SJSA1 (cell line): ENCODE measurements at regions not wholly inside any gene's neighbourhood (a gene's known extent, or its start where the extent isn't known, plus 50 kb on each side); places are given as distances from the start of the nearest gene placed in this dataset.
A peak's percentile ranks its signal among the peaks of the same experiment; 100 is the strongest.
"Not testable (repeated sequence)": the region's sequence is repeated elsewhere in the genome, so short reads cannot be mapped to it uniquely, and the experiment has no call there.

Experiments
- DNase-seq, 2 experiments: peaks; one replicate each; pipeline ENCODE4 v3.0.0-alpha.2; 2015 to 2020; ENCODE audit warnings: low spot score in 2 of 2, low read depth in 1 of 2
- H3K27ac ChIP-seq: fragments of 250-450 bp; sonication (Bioruptor Pico); 2 replicates; pipeline ENCODE4 v1.5.1; 2020; ENCODE audit warnings: mild to moderate bottlenecking, moderate library complexity
- H3K27me3 ChIP-seq: fragments of 250-450 bp; sonication (Bioruptor Pico); replicated peaks from 2 replicates; pipeline ENCODE4 v1.5.1; 2020; ENCODE audit warnings: mild to moderate bottlenecking, moderate library complexity
- H3K36me3 ChIP-seq: fragments of 250-450 bp; sonication (Bioruptor Pico); 2 replicates; pipeline ENCODE4 v1.5.1; 2020; ENCODE audit warnings: mild to moderate bottlenecking
- H3K4me1 ChIP-seq: fragments of 250-450 bp; sonication (Bioruptor Pico); replicated peaks from 2 replicates; pipeline ENCODE4 v1.6.1; 2021; ENCODE audit warnings: mild to moderate bottlenecking
- H3K4me3 ChIP-seq: fragments of 250-450 bp; sonication (Bioruptor Pico); 2 replicates; pipeline ENCODE4 v1.5.1; 2020; ENCODE audit warnings: mild to moderate bottlenecking
- H3K9me3 ChIP-seq: fragments of 250-450 bp; sonication (Bioruptor Pico); replicated peaks from 2 replicates; pipeline ENCODE4 v1.5.1; 2020; ENCODE audit warnings: mild to moderate bottlenecking

- DNase-seq = no peak
- Histone ChIP-seq H3K27me3 (no peaks in the 10 kb centered on the region), H3K27ac (no peak overlapping the region), H3K36me3 (no peaks in the 10 kb centered on the region), H3K9me3 (no peaks in the 10 kb centered on the region), H3K4me3 (no peak overlapping the region), H3K4me1 (peaks cover 8% of the 10 kb centered on the region)
Observed at GRCh38 chr12:24505366-24506015, 443.4 kb downstream of the BCAT1 start.

DNA sequence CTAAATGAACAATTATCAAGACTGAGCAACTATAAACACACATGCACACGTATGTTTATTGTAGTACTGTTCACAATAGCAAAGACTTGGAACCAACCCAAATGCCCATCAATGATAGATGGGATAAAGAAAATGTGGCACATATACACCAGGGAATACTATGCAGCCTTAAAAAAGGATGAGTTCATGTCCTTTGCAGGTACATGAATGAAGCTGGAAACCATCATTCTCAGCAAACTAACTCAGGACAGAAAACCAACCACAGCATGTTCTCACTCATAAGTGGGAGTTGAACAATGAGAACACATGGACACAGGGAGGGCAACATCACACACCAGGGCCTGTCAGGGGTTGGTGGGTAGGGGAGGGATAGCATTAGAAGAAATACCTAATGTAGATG lies 445.4 kb downstream of the BCAT1 start:
- not testable (repeated sequence) for H3K27me3 ChIP-seq, DNase-seq, H3K9me3 ChIP-seq, H3K27ac ChIP-seq, H3K4me3 ChIP-seq, H3K36me3 ChIP-seq
- H3K4me1 ChIP-seq = peaks cover 23% of the 10 kb centered on the region

- Histone ChIP-seq H3K27me3 (no peaks in the 10 kb centered on the region), H3K36me3 (no peaks in the 10 kb centered on the region), H3K9me3 (no peaks in the 10 kb centered on the region), H3K27ac (peak overlapping the region; percentile 82), H3K4me3 (no peak overlapping the region), H3K4me1 (peaks cover 42% of the 10 kb centered on the region)
- peak in 1 of 2 experiments; percentile 56 for DNase-seq
Observed at GRCh38 chr12:24500831-24501230, 448.1 kb downstream of the BCAT1 start.

DNA sequence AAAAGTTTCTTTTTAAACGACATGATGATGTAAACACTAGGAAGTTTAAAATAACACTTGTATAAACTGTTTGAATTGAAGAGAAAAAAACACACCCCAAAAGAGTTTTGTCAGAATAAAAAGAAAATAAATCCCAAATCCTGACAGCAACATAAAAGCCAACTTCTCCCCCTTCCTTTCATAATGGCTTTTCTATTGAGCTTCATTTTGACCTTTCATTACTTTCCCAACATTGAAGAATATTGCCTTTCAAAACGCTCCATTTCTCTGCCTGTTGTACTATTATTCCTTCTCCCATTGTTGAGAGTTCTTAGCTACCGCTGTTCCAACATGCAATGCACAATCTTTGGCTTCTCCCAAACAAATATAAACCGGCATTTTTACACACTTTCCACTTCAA lies 448.5 kb downstream of the BCAT1 start:
- H3K27ac ChIP-seq = peak overlapping the region; percentile 82

DNA sequence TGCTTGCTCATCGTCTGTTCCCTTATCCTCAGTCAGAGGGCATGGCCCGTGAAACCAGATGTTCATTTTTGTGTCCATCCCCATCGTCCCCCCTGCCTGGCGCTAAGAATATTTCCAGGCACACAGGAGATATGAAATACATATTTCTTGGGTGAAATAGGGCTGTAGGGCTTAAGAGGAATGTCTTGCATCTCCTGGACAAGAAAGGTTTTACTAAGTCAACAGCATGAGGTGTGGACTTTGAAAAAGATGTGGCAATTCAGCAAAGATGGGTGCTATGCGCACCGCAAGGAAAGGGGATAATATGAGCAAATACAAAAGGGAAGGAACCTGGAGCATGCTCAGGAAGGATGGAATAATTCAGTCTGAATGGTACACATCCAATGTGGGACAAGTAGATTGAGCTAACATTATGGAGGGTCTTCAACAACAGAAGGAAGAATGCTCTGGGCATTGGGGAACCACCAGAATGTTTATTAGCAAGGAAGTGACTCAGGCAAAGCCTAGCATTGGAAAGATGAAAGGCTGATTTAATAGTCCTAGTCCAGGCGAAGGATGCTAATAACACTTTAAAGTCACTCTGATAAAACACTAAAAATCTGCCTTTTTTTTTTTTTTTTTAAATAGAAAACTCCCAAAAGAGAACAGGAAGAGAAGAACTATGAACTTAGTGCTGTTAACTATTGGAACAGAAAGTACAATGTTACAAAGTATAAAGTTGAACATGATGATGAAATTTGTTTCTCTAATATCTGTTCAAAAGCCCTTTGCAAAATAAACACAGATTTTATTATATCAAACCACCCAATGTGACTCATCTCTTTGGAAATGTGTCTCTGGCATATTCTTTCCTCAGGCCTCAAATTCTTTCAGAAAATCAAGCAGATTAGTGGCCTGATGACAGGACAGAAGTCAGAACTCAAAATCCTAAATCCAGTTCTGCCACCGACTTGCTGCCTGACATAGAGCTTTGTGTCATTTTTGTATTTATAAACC lies 449.5 kb downstream of the BCAT1 start:
- Histone ChIP-seq H3K9me3 (no peaks in the 10 kb centered on the region), H3K27me3 (no peaks in the 10 kb centered on the region), H3K4me3 (no peak overlapping the region), H3K27ac (peak overlapping the region; percentile 82), H3K36me3 (no peaks in the 10 kb centered on the region), H3K4me1 (peaks cover 45% of the 10 kb centered on the region)
- DNase-seq = peak in 1 of 2 experiments; percentile 84

More for the DNA sequence above, 448.5 kb downstream of the BCAT1 start:
- H3K27me3 ChIP-seq = no peaks in the 10 kb centered on the region
- H3K9me3 ChIP-seq = no peaks in the 10 kb centered on the region
- peaks cover 44% of the 10 kb centered on the region for H3K4me1 ChIP-seq
- H3K36me3 ChIP-seq = no peaks in the 10 kb centered on the region
- H3K4me3 ChIP-seq = no peak overlapping the region
- peak in 1 of 2 experiments; percentile 56 for DNase-seq

DNA sequence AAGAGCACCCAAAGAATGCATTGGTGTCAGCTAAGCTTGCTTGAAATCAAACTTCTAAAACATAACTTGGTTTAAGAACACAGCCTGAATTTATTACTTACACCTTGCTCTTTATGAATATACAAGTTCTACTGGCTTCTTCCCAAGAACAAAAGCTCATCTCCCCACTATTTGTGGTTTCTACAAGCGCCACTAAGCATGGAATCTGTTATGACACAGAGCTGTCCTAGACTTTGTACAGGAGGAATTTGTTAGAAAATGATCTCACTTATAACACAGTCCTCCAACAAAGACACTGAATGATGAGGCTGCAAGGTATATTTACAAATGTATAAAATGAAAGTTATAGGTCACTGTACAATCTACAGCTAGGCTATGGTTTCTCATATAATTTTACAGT lies 452.1 kb downstream of the BCAT1 start:
- peaks cover 50% of the 10 kb centered on the region for H3K4me1 ChIP-seq
- no peak overlapping the region for H3K4me3 ChIP-seq
- no peaks in the 10 kb centered on the region for H3K27me3 ChIP-seq
- peak overlapping the region; percentile 24 for H3K27ac ChIP-seq
- H3K36me3 ChIP-seq = no peaks in the 10 kb centered on the region
- DNase-seq = peak in 1 of 2 experiments; percentile 60
- H3K9me3 ChIP-seq = no peaks in the 10 kb centered on the region

DNA sequence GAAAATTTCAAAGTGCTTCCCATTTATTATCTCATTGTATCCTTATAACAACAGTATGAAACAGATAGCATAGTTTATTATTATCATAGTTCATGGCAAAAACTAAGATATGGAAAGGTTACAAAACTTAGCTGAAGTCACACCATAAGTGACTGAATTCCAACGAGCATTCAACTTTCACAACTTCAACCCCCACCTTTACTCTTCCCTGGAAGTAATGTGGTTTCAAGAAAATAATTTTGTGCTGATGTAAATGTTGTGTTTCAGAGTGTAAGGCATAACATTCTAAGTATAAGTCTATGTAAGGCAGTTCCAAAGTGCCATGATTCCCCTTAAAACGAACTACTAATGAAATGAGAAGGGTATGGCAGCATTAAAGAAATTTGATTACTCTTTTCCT lies 454.5 kb downstream of the BCAT1 start:
- Histone ChIP-seq H3K4me1 (peaks cover 44% of the 10 kb centered on the region), H3K36me3 (no peaks in the 10 kb centered on the region), H3K4me3 (no peak overlapping the region), H3K9me3 (no peaks in the 10 kb centered on the region), H3K27ac (no peak overlapping the region), H3K27me3 (no peaks in the 10 kb centered on the region)
- DNase-seq = no peak

- Histone ChIP-seq H3K4me3 (no peak overlapping the region), H3K27me3 (no peaks in the 10 kb centered on the region), H3K36me3 (no peaks in the 10 kb centered on the region), H3K27ac (no peak overlapping the region), H3K4me1 (peaks cover 45% of the 10 kb centered on the region), H3K9me3 (no peaks in the 10 kb centered on the region)
- DNase-seq = no peak
Observed at GRCh38 chr12:24491968-24492367, 456.9 kb downstream of the BCAT1 start.

DNA sequence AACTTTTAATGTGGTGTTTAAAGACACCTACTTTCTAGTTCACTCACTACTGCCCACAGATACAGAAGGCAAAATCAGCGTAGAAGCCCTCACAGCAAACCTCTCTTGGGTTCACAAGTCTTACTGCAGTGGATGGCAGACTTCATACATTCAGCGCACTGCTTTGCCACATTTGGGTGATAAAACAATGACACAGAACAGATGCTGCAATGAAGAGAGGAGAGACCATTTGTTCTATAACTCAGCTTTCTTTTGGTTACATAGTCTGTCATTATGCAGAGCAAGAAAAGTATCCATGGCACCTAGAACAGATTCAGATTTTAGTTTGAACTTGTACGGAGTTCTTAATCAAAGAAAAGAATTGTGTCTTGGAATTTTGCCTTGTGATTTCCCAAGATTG lies 459.0 kb downstream of the BCAT1 start:
- no peaks in the 10 kb centered on the region for H3K36me3 ChIP-seq
- DNase-seq = no peak
- H3K4me3 ChIP-seq = no peak overlapping the region
- no peaks in the 10 kb centered on the region for H3K27me3 ChIP-seq
- no peaks in the 10 kb centered on the region for H3K9me3 ChIP-seq
- peaks cover 38% of the 10 kb centered on the region for H3K4me1 ChIP-seq
- H3K27ac ChIP-seq = no peak overlapping the region

DNA sequence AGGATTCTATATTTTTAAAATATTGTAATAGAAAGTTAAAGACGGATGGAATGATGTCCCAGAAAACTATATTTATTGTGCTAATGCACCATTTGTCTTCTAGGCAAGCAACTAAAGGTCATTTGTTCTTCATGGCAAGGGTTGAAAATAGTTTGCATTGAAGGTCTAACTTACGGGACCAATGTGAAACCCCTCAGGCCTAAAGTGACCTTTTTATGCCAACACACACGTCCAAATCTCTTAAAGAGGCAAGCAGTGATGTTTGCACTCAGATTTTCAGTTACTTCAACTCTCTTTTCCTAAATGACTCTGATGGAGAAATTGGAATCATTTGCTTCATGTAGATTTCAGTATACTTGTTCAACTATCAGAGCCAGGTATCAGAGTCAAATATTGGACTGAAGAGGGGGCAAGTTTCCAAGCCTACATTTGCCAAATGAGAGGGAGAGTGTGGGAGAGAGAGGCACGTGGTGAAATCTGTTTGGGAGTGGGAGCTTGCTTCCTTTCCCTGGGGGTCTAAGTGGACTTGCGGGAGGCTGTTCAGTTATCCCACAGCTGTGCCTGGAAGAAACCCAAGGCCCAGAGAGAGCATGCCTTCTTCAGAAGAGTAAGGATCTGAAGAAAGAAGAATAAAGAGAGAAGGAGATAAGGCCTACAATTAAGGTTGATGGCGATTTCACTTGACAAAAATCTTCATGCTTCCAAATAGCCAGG lies 459.8 kb downstream of the BCAT1 start:
- H3K9me3 ChIP-seq = no peaks in the 10 kb centered on the region
- peaks cover 33% of the 10 kb centered on the region for H3K4me1 ChIP-seq
- no peak overlapping the region for H3K4me3 ChIP-seq
- no peak for DNase-seq
- no peaks in the 10 kb centered on the region for H3K27me3 ChIP-seq
- H3K36me3 ChIP-seq = no peaks in the 10 kb centered on the region
- H3K27ac ChIP-seq = peak overlapping the region; percentile 92

GRCh38 chr12:24488091-24488596 lies 460.8 kb downstream of the BCAT1 start:
- Histone ChIP-seq H3K27ac (peak overlapping the region; percentile 92), H3K4me3 (no peak overlapping the region), H3K27me3 (no peaks in the 10 kb centered on the region), H3K9me3 (no peaks in the 10 kb centered on the region), H3K36me3 (no peaks in the 10 kb centered on the region), H3K4me1 (peaks cover 38% of the 10 kb centered on the region)
- peak; percentile 50 to 80 for DNase-seq

DNA sequence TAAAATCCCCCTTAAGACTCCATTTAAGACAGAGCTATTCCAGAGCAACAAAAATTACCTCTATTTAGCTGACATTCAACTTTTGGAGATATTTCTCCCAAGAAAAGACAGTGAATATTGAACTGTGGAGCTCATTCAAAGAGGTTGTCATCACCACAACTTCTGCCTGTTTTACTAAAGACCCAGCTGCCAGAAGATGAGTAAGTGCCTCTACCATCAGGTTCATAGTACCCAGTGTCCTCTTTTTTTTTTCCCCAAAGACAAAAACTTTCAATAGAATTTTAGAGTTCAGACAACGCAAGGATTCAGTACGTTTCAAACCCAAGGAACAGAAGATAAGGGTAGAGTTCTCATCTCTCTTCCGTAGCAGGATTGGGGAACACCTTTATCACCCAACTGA lies 461.3 kb downstream of the BCAT1 start:
- H3K9me3 ChIP-seq = no peaks in the 10 kb centered on the region

GRCh38 chr12:24483732-24484131 lies 465.2 kb downstream of the BCAT1 start:
- Histone ChIP-seq H3K9me3 (no peaks in the 10 kb centered on the region), H3K27me3 (no peaks in the 10 kb centered on the region), H3K36me3 (no peaks in the 10 kb centered on the region)

More for the DNA sequence above, 461.3 kb downstream of the BCAT1 start:
- H3K27me3 ChIP-seq = no peaks in the 10 kb centered on the region
- peaks cover 41% of the 10 kb centered on the region for H3K4me1 ChIP-seq
- H3K27ac ChIP-seq = peak overlapping the region; percentile 92
- H3K4me3 ChIP-seq = no peak overlapping the region
- no peaks in the 10 kb centered on the region for H3K36me3 ChIP-seq
- DNase-seq = no peak

More at GRCh38 chr12:24483732-24484131, 465.2 kb downstream of the BCAT1 start:
- H3K4me3 ChIP-seq = no peak overlapping the region
- H3K4me1 ChIP-seq = peaks cover 64% of the 10 kb centered on the region
- no peak overlapping the region for H3K27ac ChIP-seq
- no peak for DNase-seq
